Gastroesophageal sphincter (tissue), 3 donors: ENCODE measurements at regions not wholly inside any gene's neighbourhood (a gene's known extent, or its start where the extent isn't known, plus 50 kb on each side); places are given as distances from the start of the nearest gene placed in this dataset.

Source experiments
- POLR2A ChIP-seq, 2 donors: fragments of 450-650 bp; IDR thresholded peaks; one replicate each; pipeline ENCODE4 v1.6.1; 2017; ENCODE audit warnings: antibody characterized with exemption in 2 of 2, mild to moderate bottlenecking in 2 of 2, moderate library complexity in 1 of 2
- TF ChIP-seq, protein P1 (sequence below), 4 experiments: fragments of 200-600 bp in 2 of 4; fragments of 450-650 bp in 2 of 4; sonication (generic) in 1 of 4; IDR thresholded peaks; one replicate each; pipeline ENCODE4 v1.5.1; 2017 to 2019; ENCODE audit warnings: antibody characterized with exemption in 4 of 4, mild to moderate bottlenecking in 2 of 4, moderate library complexity in 2 of 4

DNA sequence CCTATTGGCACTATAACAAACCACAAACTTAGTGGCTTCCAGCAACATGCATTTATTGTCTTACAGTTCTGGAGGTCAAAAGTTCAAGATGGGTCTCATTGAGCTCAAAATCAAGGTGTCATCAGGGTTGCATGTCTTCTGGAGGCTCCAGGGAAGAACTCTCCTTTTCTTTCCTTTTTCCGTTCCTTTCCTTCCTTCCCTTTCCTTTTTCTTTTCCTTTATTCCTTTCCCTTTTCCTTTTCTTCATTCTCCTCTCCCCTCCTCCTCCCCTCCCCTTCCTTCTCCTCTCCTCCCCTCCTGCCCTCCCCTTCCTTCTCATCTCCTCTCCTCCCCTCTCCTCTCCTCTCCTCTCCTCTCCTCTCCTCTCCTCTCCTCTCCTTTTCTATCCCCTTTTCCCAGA lies 460.2 kb upstream of the CDH4 start:
- TF ChIP-seq, protein P1, sequence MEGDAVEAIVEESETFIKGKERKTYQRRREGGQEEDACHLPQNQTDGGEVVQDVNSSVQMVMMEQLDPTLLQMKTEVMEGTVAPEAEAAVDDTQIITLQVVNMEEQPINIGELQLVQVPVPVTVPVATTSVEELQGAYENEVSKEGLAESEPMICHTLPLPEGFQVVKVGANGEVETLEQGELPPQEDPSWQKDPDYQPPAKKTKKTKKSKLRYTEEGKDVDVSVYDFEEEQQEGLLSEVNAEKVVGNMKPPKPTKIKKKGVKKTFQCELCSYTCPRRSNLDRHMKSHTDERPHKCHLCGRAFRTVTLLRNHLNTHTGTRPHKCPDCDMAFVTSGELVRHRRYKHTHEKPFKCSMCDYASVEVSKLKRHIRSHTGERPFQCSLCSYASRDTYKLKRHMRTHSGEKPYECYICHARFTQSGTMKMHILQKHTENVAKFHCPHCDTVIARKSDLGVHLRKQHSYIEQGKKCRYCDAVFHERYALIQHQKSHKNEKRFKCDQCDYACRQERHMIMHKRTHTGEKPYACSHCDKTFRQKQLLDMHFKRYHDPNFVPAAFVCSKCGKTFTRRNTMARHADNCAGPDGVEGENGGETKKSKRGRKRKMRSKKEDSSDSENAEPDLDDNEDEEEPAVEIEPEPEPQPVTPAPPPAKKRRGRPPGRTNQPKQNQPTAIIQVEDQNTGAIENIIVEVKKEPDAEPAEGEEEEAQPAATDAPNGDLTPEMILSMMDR (IDR thresholded peaks at IDR 0.05), result no peak
- no peak for TF ChIP-seq POLR2A (IDR thresholded peaks at IDR 0.05)
